ENCODE measurements at regions not wholly inside any gene's neighbourhood (a gene's known extent, or its start where the extent isn't known, plus 50 kb on each side); places are given as distances from the start of the nearest gene placed in this dataset.

DNA sequence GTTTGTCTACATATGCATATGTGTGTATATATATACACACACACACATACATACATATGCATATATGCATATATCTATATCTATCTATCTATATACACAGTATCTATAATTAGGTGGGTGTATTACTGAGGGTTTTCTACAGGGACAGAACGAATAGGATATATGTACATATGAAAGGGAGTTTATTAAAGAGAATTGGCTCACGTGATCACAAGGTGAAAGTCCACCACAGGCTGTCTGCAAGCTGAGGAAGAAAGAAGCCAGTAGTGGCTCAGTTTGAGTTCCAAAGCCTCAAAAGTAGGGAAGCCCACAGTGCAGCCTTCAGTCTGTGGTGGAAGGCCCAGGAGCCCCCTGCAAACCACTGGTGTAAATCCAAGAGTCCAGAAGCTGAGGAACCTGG, 756.0 kb upstream of the ACVR2A start:
- no peak for TF ChIP-seq ZFP37 (tag by site-specific recombination; IDR thresholded peaks at IDR 0.05)
- no peak for TF ChIP-seq ZNF311 (tag by site-specific recombination; IDR thresholded peaks at IDR 0.05; ENCODE audit: borderline replicate concordance)
- Histone ChIP-seq H3K27ac (ENCODE audit: extremely low read depth, low read depth, low read length) (no peak overlapping the region), H3K36me3 (ENCODE audit: control insufficient read depth in 2 of 2, insufficient read depth in 1 of 2, low read length in 2 of 2) (no peaks in the 10 kb centered on the region), H3K4me1 (ENCODE audit: control insufficient read depth, insufficient read depth, low read length) (no peaks in the 10 kb centered on the region), H3K4me3 (ENCODE audit: low read depth, low read length) (no peak overlapping the region), H3K9me3 (ENCODE audit: control insufficient read depth, insufficient read depth, low read depth, low read length) (no peaks in the 10 kb centered on the region)
- CTCF ChIA-PET = interaction anchor here (1.3 kb wide), 1 partner anchor 275 kb away, joined by 3 read pairs; no protein-coding TSS in a partner anchor
- POLR2A ChIA-PET = no interaction called here

DNA sequence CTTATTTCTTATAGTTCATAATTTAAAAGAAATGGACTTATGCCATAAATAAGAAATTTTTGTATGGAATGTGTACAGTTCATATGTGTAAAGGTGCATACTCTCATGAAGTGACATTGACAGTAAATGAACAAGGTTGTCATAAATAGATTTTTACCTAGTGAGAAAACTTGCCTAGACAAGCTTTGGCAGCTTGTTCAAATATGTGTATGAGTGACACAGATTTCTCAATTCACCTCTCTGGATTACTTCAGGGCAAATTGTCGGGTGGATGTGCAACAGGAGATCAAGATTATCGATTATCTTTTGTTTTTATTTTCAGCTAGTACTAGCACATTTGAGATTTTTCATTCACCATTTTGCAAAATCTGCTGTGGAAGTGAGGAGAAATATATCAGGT, 758.1 kb upstream of the ACVR2A start:
- Histone ChIP-seq H3K9me3 (ENCODE audit: control insufficient read depth, insufficient read depth, low read depth, low read length) (no peaks in the 10 kb centered on the region), H3K36me3 (ENCODE audit: control insufficient read depth in 2 of 2, insufficient read depth in 1 of 2, low read length in 2 of 2) (no peaks in the 10 kb centered on the region), H3K4me1 (ENCODE audit: control insufficient read depth, insufficient read depth, low read length) (no peaks in the 10 kb centered on the region), H3K27ac (ENCODE audit: extremely low read depth, low read depth, low read length) (no peak overlapping the region), H3K4me3 (ENCODE audit: low read depth, low read length) (no peak overlapping the region)
- CTCF ChIA-PET = interaction anchor here (1.0 kb wide), 1 partner anchor 37 kb away, joined by 4 read pairs; no protein-coding TSS in a partner anchor
- POLR2A ChIA-PET = no interaction called here
- TF ChIP-seq, protein P1, sequence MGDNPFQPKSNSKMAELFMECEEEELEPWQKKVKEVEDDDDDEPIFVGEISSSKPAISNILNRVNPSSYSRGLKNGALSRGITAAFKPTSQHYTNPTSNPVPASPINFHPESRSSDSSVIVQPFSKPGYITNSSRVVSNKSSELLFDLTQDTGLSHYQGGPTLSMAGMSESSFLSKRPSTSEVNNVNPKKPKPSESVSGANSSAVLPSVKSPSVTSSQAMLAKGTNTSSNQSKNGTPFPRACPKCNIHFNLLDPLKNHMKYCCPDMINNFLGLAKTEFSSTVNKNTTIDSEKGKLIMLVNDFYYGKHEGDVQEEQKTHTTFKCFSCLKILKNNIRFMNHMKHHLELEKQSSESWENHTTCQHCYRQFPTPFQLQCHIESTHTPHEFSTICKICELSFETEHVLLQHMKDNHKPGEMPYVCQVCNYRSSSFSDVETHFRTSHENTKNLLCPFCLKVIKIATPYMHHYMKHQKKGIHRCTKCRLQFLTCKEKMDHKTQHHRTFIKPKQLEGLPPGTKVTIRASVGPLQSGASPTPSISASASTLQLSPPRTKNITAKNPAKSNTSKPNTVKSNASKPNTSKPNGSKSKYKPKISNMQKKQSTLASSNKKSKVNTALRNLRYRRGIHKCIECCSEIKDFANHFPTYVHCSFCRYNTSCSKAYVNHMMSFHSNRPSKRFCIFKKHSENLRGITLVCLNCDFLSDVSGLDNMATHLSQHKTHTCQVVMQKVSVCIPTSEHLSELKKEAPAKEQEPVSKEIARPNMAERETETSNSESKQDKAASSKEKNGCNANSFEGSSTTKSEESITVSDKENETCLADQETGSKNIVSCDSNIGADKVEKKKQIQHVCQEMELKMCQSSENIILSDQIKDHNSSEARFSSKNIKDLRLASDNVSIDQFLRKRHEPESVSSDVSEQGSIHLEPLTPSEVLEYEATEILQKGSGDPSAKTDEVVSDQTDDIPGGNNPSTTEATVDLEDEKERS (tag by site-specific recombination; IDR thresholded peaks at IDR 0.05) = no peak
- TF ChIP-seq, protein P2, sequence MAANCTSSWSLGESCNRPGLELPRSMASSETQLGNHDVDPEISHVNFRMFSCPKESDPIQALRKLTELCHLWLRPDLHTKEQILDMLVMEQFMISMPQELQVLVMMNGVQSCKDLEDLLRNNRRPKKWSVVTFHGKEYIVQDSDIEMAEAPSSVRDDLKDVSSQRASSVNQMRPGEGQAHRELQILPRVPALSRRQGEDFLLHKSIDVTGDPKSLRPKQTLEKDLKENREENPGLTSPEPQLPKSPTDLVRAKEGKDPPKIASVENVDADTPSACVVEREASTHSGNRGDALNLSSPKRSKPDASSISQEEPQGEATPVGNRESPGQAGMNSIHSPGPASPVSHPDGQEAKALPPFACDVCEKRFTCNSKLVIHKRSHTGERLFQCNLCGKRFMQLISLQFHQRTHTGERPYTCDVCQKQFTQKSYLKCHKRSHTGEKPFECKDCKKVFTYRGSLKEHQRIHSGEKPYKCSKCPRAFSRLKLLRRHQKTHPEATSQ (tag by site-specific recombination; IDR thresholded peaks at IDR 0.05) = no peak
- TF ChIP-seq ZBTB17 (tag by site-specific recombination; IDR thresholded peaks at IDR 0.05) = no peak
- TF ChIP-seq KLF9 (tag by site-specific recombination; IDR thresholded peaks at IDR 0.05; ENCODE audit: low read depth) = no peak
- no peak for TF ChIP-seq ZNF501 (tag by site-specific recombination; IDR thresholded peaks at IDR 0.05)
- no peak for TF ChIP-seq ZNF146 (tag by site-specific recombination; IDR thresholded peaks at IDR 0.05)
- no peak for TF ChIP-seq ZBTB21 (tag by site-specific recombination; IDR thresholded peaks at IDR 0.05)
- TF ChIP-seq, protein P3, sequence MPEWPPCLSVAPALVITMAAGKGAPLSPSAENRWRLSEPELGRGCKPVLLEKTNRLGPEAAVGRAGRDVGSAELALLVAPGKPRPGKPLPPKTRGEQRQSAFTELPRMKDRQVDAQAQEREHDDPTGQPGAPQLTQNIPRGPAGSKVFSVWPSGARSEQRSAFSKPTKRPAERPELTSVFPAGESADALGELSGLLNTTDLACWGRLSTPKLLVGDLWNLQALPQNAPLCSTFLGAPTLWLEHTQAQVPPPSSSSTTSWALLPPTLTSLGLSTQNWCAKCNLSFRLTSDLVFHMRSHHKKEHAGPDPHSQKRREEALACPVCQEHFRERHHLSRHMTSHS (tag by site-specific recombination; IDR thresholded peaks at IDR 0.05) = no peak
- no peak for TF ChIP-seq MEIS1 (CRISPR knock-in tag; IDR thresholded peaks at IDR 0.05; ENCODE audit: borderline replicate concordance)
- no peak for TF ChIP-seq OSR2 (tag by site-specific recombination; IDR thresholded peaks at IDR 0.05)

- ChIA-PET CTCF (interaction anchor here (0.8 to 3.8 kb wide), 13 partner anchors 10 to 826 kb away, joined by 3 to 23 read pairs (median 4); no protein-coding TSS in a partner anchor), POLR2A (no interaction called here)
- H3K9me3 ChIP-seq (ENCODE audit: control insufficient read depth, insufficient read depth, low read depth, low read length) = no peaks in the 10 kb centered on the region
- H3K4me1 ChIP-seq (ENCODE audit: control insufficient read depth, insufficient read depth, low read length) = no peaks in the 10 kb centered on the region
- TF ChIP-seq BCL6B (tag by site-specific recombination; IDR thresholded peaks at IDR 0.05) = no peak
- no peak for TF ChIP-seq ZEB2 (tag by site-specific recombination; IDR thresholded peaks at IDR 0.05)
- TF ChIP-seq, protein P4, sequence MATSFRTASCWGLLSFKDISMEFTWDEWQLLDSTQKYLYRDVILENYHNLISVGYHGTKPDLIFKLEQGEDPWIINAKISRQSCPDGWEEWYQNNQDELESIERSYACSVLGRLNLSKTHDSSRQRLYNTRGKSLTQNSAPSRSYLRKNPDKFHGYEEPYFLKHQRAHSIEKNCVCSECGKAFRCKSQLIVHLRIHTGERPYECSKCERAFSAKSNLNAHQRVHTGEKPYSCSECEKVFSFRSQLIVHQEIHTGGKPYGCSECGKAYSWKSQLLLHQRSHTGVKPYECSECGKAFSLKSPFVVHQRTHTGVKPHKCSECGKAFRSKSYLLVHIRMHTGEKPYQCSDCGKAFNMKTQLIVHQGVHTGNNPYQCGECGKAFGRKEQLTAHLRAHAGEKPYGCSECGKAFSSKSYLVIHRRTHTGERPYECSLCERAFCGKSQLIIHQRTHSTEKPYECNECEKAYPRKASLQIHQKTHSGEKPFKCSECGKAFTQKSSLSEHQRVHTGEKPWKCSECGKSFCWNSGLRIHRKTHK (tag by site-specific recombination; IDR thresholded peaks at IDR 0.05) = no peak
- no peak for TF ChIP-seq ZNF274 (IDR thresholded peaks at IDR 0.05; ENCODE audit: low read length)
- no peak for TF ChIP-seq ZNF274 (tag by site-specific recombination; IDR thresholded peaks at IDR 0.05; ENCODE audit: borderline replicate concordance)
- TF ChIP-seq ZNF114 (tag by site-specific recombination; IDR thresholded peaks at IDR 0.05) = no peak
- no peak for TF ChIP-seq ELK4 (IDR thresholded peaks at IDR 0.05; ENCODE audit: borderline replicate concordance, low read depth, low read length)
- no peaks in the 10 kb centered on the region for H3K36me3 ChIP-seq (ENCODE audit: control insufficient read depth in 2 of 2, insufficient read depth in 1 of 2, low read length in 2 of 2)
- H3K4me3 ChIP-seq (ENCODE audit: low read depth, low read length) = no peak overlapping the region
- no peak overlapping the region for H3K27ac ChIP-seq (ENCODE audit: extremely low read depth, low read depth, low read length)
These were observed 761.2 kb upstream of the ACVR2A start for GRCh38 chr2:147083664-147084063.

All from HEK293 (cell line).